ENCODE measurements at regions not wholly inside any gene's neighbourhood (a gene's known extent, or its start where the extent isn't known, plus 50 kb on each side); places are given as distances from the start of the nearest gene placed in this dataset.
A peak's percentile ranks its signal among the peaks of the same experiment; 100 is the strongest.

- Histone ChIP-seq H3K27ac (ENCODE audit: low read depth, low read length, severe bottlenecking) (no peak overlapping the region), H3K4me3 (ENCODE audit: extremely low read depth, insufficient read depth, low read length, poor library complexity, severe bottlenecking) (no peak overlapping the region), H3K4me1 (ENCODE audit: control insufficient read depth, insufficient read depth, low read length, poor library complexity, severe bottlenecking) (no peaks in the 10 kb centered on the region), H3K36me3 (ENCODE audit: control insufficient read depth, insufficient read depth, low read length) (no peaks in the 10 kb centered on the region), H3K9me3 (ENCODE audit: control insufficient read depth, low read length) (no peaks in the 10 kb centered on the region)
- WGBS, 2 experiments (ENCODE audit: insufficient coverage in 2 of 2) = 86% methylated on average over 1 of the region's 1 CpG
Observed at GRCh38 chr1:81358151-81358550, 442.6 kb upstream of the ADGRL2 start.

DNA sequence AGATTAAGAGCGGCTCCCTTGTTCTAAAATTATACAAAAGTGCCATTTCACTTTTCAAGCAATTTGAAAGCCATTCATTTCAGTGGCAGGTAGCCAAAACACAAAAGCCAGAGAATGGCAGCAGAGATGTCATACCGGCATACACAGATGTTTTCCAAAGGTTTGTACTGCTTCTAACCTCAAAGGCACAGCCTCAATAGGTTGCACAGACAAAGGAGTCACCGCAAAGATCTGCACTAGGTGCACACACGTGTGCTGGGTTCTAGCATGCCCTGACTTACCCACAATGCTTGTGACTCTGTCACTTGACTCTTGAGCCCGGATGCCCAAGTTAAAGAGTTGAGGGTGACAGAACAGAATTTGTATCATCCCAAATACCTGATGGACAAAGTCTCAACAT is 448.9 kb upstream of the ADGRL2 start:
- Histone ChIP-seq H3K4me3 (ENCODE audit: extremely low read depth, insufficient read depth, low read length, poor library complexity, severe bottlenecking) (no peak overlapping the region), H3K36me3 (ENCODE audit: control insufficient read depth, insufficient read depth, low read length) (no peaks in the 10 kb centered on the region), H3K9me3 (ENCODE audit: control insufficient read depth, low read length) (no peaks in the 10 kb centered on the region), H3K27ac (ENCODE audit: low read depth, low read length, severe bottlenecking) (no peak overlapping the region), H3K4me1 (ENCODE audit: control insufficient read depth, insufficient read depth, low read length, poor library complexity, severe bottlenecking) (peaks cover 8% of the 10 kb centered on the region)
- 91 to 95% methylated on average over 4 to 5 of the region's 5 CpGs for WGBS, 2 experiments (ENCODE audit: insufficient coverage in 2 of 2)

DNA sequence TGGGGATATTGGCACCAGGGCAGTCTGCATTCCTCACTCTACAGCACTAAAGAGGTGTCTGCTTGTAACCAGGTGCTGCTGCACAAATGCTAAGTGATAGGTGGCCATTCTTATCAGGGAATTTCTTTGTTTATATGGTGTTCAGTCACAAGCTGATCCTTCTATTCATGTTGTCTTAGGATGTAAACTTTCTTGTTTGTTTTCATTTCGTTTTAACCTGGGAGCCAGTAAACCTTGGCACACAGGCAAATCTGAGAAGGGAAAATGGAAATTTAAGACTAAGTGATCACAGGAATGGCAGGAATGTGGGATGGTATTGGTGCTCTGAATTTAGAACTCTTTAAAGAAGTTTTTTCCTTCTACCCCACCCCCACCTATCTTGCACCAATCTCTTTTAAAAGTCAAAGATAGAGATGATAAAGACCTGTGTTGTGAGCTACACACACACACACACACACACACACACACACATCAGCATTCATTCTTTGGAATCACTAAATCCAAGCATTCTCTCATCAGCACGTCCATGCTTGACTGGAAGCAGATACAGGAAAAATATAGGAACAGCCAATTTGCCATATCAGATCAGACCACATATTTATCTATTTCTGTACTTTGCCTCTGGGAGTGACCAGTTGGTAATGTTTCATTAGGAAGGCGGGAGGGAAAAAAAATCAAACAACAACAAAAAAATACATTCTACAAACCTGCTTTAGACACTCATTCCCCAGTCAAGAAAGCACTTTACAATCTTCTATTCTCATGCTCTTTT is 451.4 kb upstream of the ADGRL2 start:
- H3K27ac ChIP-seq (ENCODE audit: low read depth, low read length, severe bottlenecking) = peak overlapping the region; percentile 41

DNA sequence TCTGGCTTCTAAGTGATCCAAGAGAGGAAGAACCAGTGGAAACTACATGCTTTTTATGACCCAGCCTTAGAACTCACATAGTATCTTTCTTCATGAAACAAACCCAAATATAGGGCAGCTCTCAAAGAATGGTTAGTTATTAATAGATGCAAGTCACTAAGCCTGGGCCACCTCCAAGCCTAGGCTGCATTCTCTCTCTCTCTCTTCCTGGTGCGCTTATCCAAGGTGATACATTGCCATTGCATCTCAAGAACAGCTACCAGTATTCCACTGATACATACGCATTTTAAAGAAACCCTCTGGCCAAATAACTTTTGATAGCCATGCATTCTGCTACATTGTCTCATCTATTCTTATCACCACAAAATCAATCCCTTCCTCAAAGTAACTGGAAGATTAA is 455.6 kb upstream of the ADGRL2 start:
- no peak overlapping the region for H3K4me3 ChIP-seq (ENCODE audit: extremely low read depth, insufficient read depth, low read length, poor library complexity, severe bottlenecking)
- no peaks in the 10 kb centered on the region for H3K36me3 ChIP-seq (ENCODE audit: control insufficient read depth, insufficient read depth, low read length)
- WGBS, 2 experiments (ENCODE audit: insufficient coverage in 2 of 2) = 90 to 100% methylated on average over 1 to 2 of the region's 2 CpGs
- no peak overlapping the region for H3K27ac ChIP-seq (ENCODE audit: low read depth, low read length, severe bottlenecking)
- H3K4me1 ChIP-seq (ENCODE audit: control insufficient read depth, insufficient read depth, low read length, poor library complexity, severe bottlenecking) = peaks cover 8% of the 10 kb centered on the region
- no peaks in the 10 kb centered on the region for H3K9me3 ChIP-seq (ENCODE audit: control insufficient read depth, low read length)

More for the DNA sequence above, 451.4 kb upstream of the ADGRL2 start:
- no peak overlapping the region for H3K4me3 ChIP-seq (ENCODE audit: extremely low read depth, insufficient read depth, low read length, poor library complexity, severe bottlenecking)
- 36% methylated on average over 2 of the region's 3 CpGs for WGBS, 2 experiments (ENCODE audit: insufficient coverage in 2 of 2)
- H3K4me1 ChIP-seq (ENCODE audit: control insufficient read depth, insufficient read depth, low read length, poor library complexity, severe bottlenecking) = peaks cover 8% of the 10 kb centered on the region
- H3K9me3 ChIP-seq (ENCODE audit: control insufficient read depth, low read length) = no peaks in the 10 kb centered on the region
- no peaks in the 10 kb centered on the region for H3K36me3 ChIP-seq (ENCODE audit: control insufficient read depth, insufficient read depth, low read length)

- WGBS, 2 experiments (ENCODE audit: insufficient coverage in 2 of 2) = 94% methylated on average over 2 of the region's 2 CpGs; no CpG with 5 or more reads in 1 of the 2 experiments
- no peak overlapping the region for H3K27ac ChIP-seq (ENCODE audit: low read depth, low read length, severe bottlenecking)
- H3K9me3 ChIP-seq (ENCODE audit: control insufficient read depth, low read length) = no peaks in the 10 kb centered on the region
- no peaks in the 10 kb centered on the region for H3K36me3 ChIP-seq (ENCODE audit: control insufficient read depth, insufficient read depth, low read length)
- no peak overlapping the region for H3K4me3 ChIP-seq (ENCODE audit: extremely low read depth, insufficient read depth, low read length, poor library complexity, severe bottlenecking)
- peaks cover 8% of the 10 kb centered on the region for H3K4me1 ChIP-seq (ENCODE audit: control insufficient read depth, insufficient read depth, low read length, poor library complexity, severe bottlenecking)
Observed at GRCh38 chr1:81340239-81340638, 460.5 kb upstream of the ADGRL2 start.

DNA sequence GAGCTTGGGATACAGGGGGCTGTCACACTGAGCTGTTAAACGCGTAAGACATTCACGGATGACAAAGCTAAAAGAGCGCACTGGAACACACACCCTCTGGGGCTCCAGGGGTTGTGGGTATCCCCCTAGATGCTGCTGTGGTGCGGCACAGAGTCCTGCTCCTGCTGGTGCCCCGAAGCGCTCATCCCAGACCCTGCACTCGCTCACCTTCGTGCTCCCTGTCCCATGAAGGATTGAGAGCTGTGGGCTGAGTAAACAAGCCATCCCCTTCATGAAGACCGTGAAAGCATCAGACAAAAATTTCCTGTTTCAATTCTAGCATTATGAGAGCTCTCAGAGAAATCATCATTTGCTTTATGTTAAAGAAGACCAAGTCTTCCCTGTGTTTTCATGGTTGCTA is 463.5 kb upstream of the ADGRL2 start:
- Histone ChIP-seq H3K36me3 (ENCODE audit: control insufficient read depth, insufficient read depth, low read length) (no peaks in the 10 kb centered on the region), H3K9me3 (ENCODE audit: control insufficient read depth, low read length) (no peaks in the 10 kb centered on the region), H3K4me1 (ENCODE audit: control insufficient read depth, insufficient read depth, low read length, poor library complexity, severe bottlenecking) (peaks cover 10% of the 10 kb centered on the region), H3K4me3 (ENCODE audit: extremely low read depth, insufficient read depth, low read length, poor library complexity, severe bottlenecking) (no peak overlapping the region), H3K27ac (ENCODE audit: low read depth, low read length, severe bottlenecking) (no peak overlapping the region)
- 94 to 96% methylated on average over 6 to 7 of the region's 10 CpGs for WGBS, 2 experiments (ENCODE audit: insufficient coverage in 2 of 2)

- H3K27ac ChIP-seq (ENCODE audit: low read depth, low read length, severe bottlenecking) = no peak overlapping the region
- H3K4me3 ChIP-seq (ENCODE audit: extremely low read depth, insufficient read depth, low read length, poor library complexity, severe bottlenecking) = no peak overlapping the region
- 34 to 47% methylated on average over 2 of the region's 2 CpGs for WGBS, 2 experiments (ENCODE audit: insufficient coverage in 2 of 2)
- peaks cover 10% of the 10 kb centered on the region for H3K4me1 ChIP-seq (ENCODE audit: control insufficient read depth, insufficient read depth, low read length, poor library complexity, severe bottlenecking)
- no peaks in the 10 kb centered on the region for H3K36me3 ChIP-seq (ENCODE audit: control insufficient read depth, insufficient read depth, low read length)
- no peaks in the 10 kb centered on the region for H3K9me3 ChIP-seq (ENCODE audit: control insufficient read depth, low read length)
Observed at GRCh38 chr1:81335876-81336275, 464.9 kb upstream of the ADGRL2 start.

DNA sequence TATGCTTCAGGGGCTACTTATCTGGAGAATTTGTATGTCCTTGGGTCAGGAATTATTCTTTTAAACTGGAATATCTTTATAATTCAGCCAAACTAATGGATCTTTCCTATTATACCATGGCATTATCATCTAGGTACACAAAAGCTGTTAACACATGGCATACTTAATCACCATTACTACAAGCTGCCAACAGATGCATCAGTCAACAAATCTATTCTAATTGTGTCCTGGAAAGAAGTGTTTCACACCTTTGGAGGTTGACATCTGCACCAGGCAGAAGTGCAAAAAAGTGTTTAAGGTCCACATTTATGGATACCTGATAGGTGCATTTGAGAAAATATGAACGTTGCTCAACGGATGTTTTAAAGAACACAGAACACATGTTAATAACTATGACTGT is 470.2 kb upstream of the ADGRL2 start:
- Histone ChIP-seq H3K4me1 (ENCODE audit: control insufficient read depth, insufficient read depth, low read length, poor library complexity, severe bottlenecking) (peaks cover 5% of the 10 kb centered on the region), H3K9me3 (ENCODE audit: control insufficient read depth, low read length) (no peaks in the 10 kb centered on the region), H3K4me3 (ENCODE audit: extremely low read depth, insufficient read depth, low read length, poor library complexity, severe bottlenecking) (no peak overlapping the region), H3K36me3 (ENCODE audit: control insufficient read depth, insufficient read depth, low read length) (no peaks in the 10 kb centered on the region), H3K27ac (ENCODE audit: low read depth, low read length, severe bottlenecking) (no peak overlapping the region)
- no CpG with 5 or more reads among the region's 2 CpGs for WGBS, 2 experiments (ENCODE audit: insufficient coverage in 2 of 2)

- Histone ChIP-seq H3K4me3 (ENCODE audit: extremely low read depth, insufficient read depth, low read length, poor library complexity, severe bottlenecking) (no peak overlapping the region), H3K27ac (ENCODE audit: low read depth, low read length, severe bottlenecking) (no peak overlapping the region), H3K36me3 (ENCODE audit: control insufficient read depth, insufficient read depth, low read length) (no peaks in the 10 kb centered on the region), H3K4me1 (ENCODE audit: control insufficient read depth, insufficient read depth, low read length, poor library complexity, severe bottlenecking) (peaks cover under 1% of the 10 kb centered on the region), H3K9me3 (ENCODE audit: control insufficient read depth, low read length) (no peaks in the 10 kb centered on the region)
Observed at GRCh38 chr1:81330111-81330510, 470.6 kb upstream of the ADGRL2 start.

- Histone ChIP-seq H3K4me3 (ENCODE audit: extremely low read depth, insufficient read depth, low read length, poor library complexity, severe bottlenecking) (no peak overlapping the region), H3K27ac (ENCODE audit: low read depth, low read length, severe bottlenecking) (no peak overlapping the region), H3K9me3 (ENCODE audit: control insufficient read depth, low read length) (no peaks in the 10 kb centered on the region), H3K4me1 (ENCODE audit: control insufficient read depth, insufficient read depth, low read length, poor library complexity, severe bottlenecking) (no peaks in the 10 kb centered on the region), H3K36me3 (ENCODE audit: control insufficient read depth, insufficient read depth, low read length) (no peaks in the 10 kb centered on the region)
- WGBS, 2 experiments (ENCODE audit: insufficient coverage in 2 of 2) = 92 to 100% methylated on average over 1 to 2 of the region's 2 CpGs
Observed at GRCh38 chr1:81329041-81329440, 471.7 kb upstream of the ADGRL2 start.

DNA sequence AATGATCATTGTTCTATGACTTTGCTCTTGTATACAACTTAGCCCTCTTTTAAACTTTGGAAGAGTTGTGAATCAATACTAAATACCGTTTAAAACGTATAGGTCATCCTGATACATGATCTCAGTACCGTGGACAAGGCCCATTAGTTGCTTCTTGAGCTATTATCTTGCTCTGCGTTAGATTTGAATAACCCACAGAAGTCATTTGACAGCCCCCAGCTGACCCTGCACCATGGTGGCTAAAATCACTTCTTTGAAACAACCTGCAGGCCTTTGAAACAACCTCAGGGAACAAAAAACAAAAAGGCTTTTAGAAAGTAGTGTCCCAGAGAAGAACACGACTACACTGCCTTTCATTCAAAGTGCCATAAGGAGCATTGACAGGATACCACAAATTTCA is 473.0 kb upstream of the ADGRL2 start:
- WGBS, 2 experiments (ENCODE audit: insufficient coverage in 2 of 2) = 55 to 61% methylated on average over 4 to 5 of the region's 5 CpGs
- no peaks in the 10 kb centered on the region for H3K9me3 ChIP-seq (ENCODE audit: control insufficient read depth, low read length)
- no peaks in the 10 kb centered on the region for H3K36me3 ChIP-seq (ENCODE audit: control insufficient read depth, insufficient read depth, low read length)
- no peak overlapping the region for H3K4me3 ChIP-seq (ENCODE audit: extremely low read depth, insufficient read depth, low read length, poor library complexity, severe bottlenecking)
- no peak overlapping the region for H3K27ac ChIP-seq (ENCODE audit: low read depth, low read length, severe bottlenecking)
- H3K4me1 ChIP-seq (ENCODE audit: control insufficient read depth, insufficient read depth, low read length, poor library complexity, severe bottlenecking) = no peaks in the 10 kb centered on the region
